Neural cell (in vitro differentiated cells): ENCODE measurements at regions not wholly inside any gene's neighbourhood (a gene's known extent, or its start where the extent isn't known, plus 50 kb on each side); places are given as distances from the start of the nearest gene placed in this dataset.

Experiments
- H2AFZ ChIP-seq: fragments of 200-600, 300-800 bp; sonication (generic), shearing (Covaris generic); 2 replicates; pipeline ENCODE4 v1.6.0; 2014; ENCODE audit warnings: low read depth, mild to moderate bottlenecking, antibody characterized with exemption, low read length, moderate library complexity
- H3F3A ChIP-seq: fragments of 200-600 bp; shearing (Covaris generic); 2 replicates; pipeline ENCODE4 v1.6.1; 2016; ENCODE audit warnings: mild to moderate bottlenecking, moderate library complexity, mixed read lengths, antibody characterized with exemption, low read length; ENCODE audit not compliant: insufficient read depth, poor library complexity, severe bottlenecking
- H3K27ac ChIP-seq: fragments of 200-600, 300-800 bp; sonication (generic), shearing (Covaris generic); 2 replicates; pipeline ENCODE4 v1.5.1; 2014; ENCODE audit warnings: mild to moderate bottlenecking, low read length, moderate library complexity
- H3K27me3 ChIP-seq: fragments of 300-800, 200-600 bp; sonication (generic), shearing (Covaris generic); 2 replicates; pipeline ENCODE4 v1.6.0; 2014; ENCODE audit warnings: mild to moderate bottlenecking, low read depth, low read length, moderate library complexity; ENCODE audit not compliant: insufficient read depth
- H3K36me3 ChIP-seq: fragments of 300-800, 200-600 bp; sonication (generic), shearing (Covaris generic); 2 replicates; pipeline ENCODE4 v1.5.1; 2014; ENCODE audit warnings: mild to moderate bottlenecking, antibody characterized with exemption, low read length, moderate library complexity; ENCODE audit not compliant: insufficient read depth
- H3K4me2 ChIP-seq: fragments of 300-800, 200-600 bp; sonication (generic), shearing (Covaris generic); 2 replicates; pipeline ENCODE4 v1.6.0; 2014; ENCODE audit warnings: mild to moderate bottlenecking, low read length
- H3K4me3 ChIP-seq: fragments of 300-800, 200-600 bp; sonication (generic), shearing (Covaris generic); 2 replicates; pipeline ENCODE4 v1.5.1; 2014; ENCODE audit warnings: mild to moderate bottlenecking, low read length, moderate library complexity
- H3K79me2 ChIP-seq: fragments of 200-600 bp; shearing (Covaris generic); replicated peaks from 2 replicates; pipeline ENCODE4 v1.6.0; 2014; ENCODE audit warnings: mild to moderate bottlenecking, low read length, moderate library complexity; ENCODE audit not compliant: insufficient read depth
- H3K9ac ChIP-seq: fragments of 300-800, 200-600 bp; sonication (generic), shearing (Covaris generic); 2 replicates; pipeline ENCODE4 v1.6.1; 2016; ENCODE audit warnings: mild to moderate bottlenecking, low read length, mixed read lengths
- H3K9me2 ChIP-seq: fragments of 200-600 bp; shearing (Covaris generic); 2 replicates; pipeline ENCODE4 v1.6.1; 2016; ENCODE audit warnings: mild to moderate bottlenecking, low read length, mixed read lengths; ENCODE audit not compliant: insufficient read depth
- H3K9me3 ChIP-seq: fragments of 200-600, 300-800 bp; sonication (generic), shearing (Covaris generic); 2 replicates; pipeline ENCODE4 v1.6.1; 2016; ENCODE audit warnings: mild to moderate bottlenecking, mixed run types, low read length, moderate library complexity, mixed read lengths
- H4K20me1 ChIP-seq: fragments of 200-600 bp; shearing (Covaris generic); 2 replicates; pipeline ENCODE4 v1.6.1; 2016; ENCODE audit warnings: mild to moderate bottlenecking, mixed run types; ENCODE audit not compliant: insufficient read depth
- CTCF ChIP-seq: fragments of 450-650 bp; IDR thresholded peaks from 2 replicates; pipeline ENCODE4 v1.5.1; 2014; ENCODE audit warnings: antibody characterized with exemption, mild to moderate bottlenecking, moderate library complexity; ENCODE audit not compliant: poor library complexity, severe bottlenecking
- EP300 ChIP-seq: fragments of 450-650 bp; conservative IDR thresholded peaks from 2 replicates; pipeline ENCODE4 v1.6.1; 2014; ENCODE audit warnings: antibody characterized with exemption, mild to moderate bottlenecking, moderate library complexity; ENCODE audit not compliant: poor library complexity, severe bottlenecking
- EZH2 ChIP-seq: fragments of 200-600, 300-800 bp; shearing (Covaris generic), sonication (generic); IDR thresholded peaks from 2 replicates; pipeline ENCODE4 v1.6.1; 2014; ENCODE audit warnings: antibody characterized with exemption, low read length, borderline replicate concordance, mild to moderate bottlenecking; ENCODE audit not compliant: insufficient read depth, poor library complexity, severe bottlenecking
- MXI1 ChIP-seq: fragments of 450-650 bp; conservative IDR thresholded peaks from 2 replicates; pipeline ENCODE4 v1.6.1; 2014; ENCODE audit warnings: antibody characterized with exemption, mild to moderate bottlenecking; ENCODE audit not compliant: poor library complexity, severe bottlenecking
- POLR2AphosphoS5 ChIP-seq: IDR thresholded peaks from 2 replicates; pipeline ENCODE4 v1.6.1; 2012
- RAD21 ChIP-seq: fragments of 450-650 bp; conservative IDR thresholded peaks from 2 replicates; pipeline ENCODE4 v1.6.1; 2014; ENCODE audit warnings: antibody characterized with exemption, mild to moderate bottlenecking, moderate library complexity
- REST ChIP-seq: IDR thresholded peaks from 2 replicates; pipeline ENCODE4 v1.6.1; 2012; ENCODE audit warnings: borderline replicate concordance
- SMC3 ChIP-seq: fragments of 450-650 bp; conservative IDR thresholded peaks from 2 replicates; pipeline ENCODE4 v1.6.1; 2014; ENCODE audit warnings: antibody characterized with exemption, mild to moderate bottlenecking, moderate library complexity; ENCODE audit not compliant: poor library complexity
- TAF1 ChIP-seq: IDR thresholded peaks from 2 replicates; pipeline ENCODE4 v1.6.1; 2012; ENCODE audit warnings: low read depth

GRCh38 chr19:30317403-30317802 lies 54.8 kb upstream of the ZNF536 start:
- Histone ChIP-seq H3K27ac (no peak overlapping the region), H3K9ac (no peak overlapping the region), H3K36me3 (no peaks in the 10 kb centered on the region), H4K20me1 (no peaks in the 10 kb centered on the region), H3F3A (no peaks in the 10 kb centered on the region), H3K9me2 (no peaks in the 10 kb centered on the region), H3K9me3 (peaks cover 9% of the 10 kb centered on the region), H2AFZ (no peak overlapping the region), H3K4me3 (no peak overlapping the region), H3K79me2 (no peaks in the 10 kb centered on the region), H3K27me3 (no peaks in the 10 kb centered on the region), H3K4me2 (no peak overlapping the region)
- TF ChIP-seq CTCF (no peak), RAD21 (no peak), REST (no peak), POLR2AphosphoS5 (no peak), MXI1 (no peak), SMC3 (no peak), TAF1 (no peak), EP300 (no peak), EZH2 (no peak)

- H3F3A ChIP-seq, result no peaks in the 10 kb centered on the region
- no peak overlapping the region for H3K27ac ChIP-seq
- H3K9me3 ChIP-seq, result peaks cover 9% of the 10 kb centered on the region
- H4K20me1 ChIP-seq, result no peaks in the 10 kb centered on the region
- H3K79me2 ChIP-seq, result no peaks in the 10 kb centered on the region
- no peak overlapping the region for H3K9ac ChIP-seq
- no peaks in the 10 kb centered on the region for H3K27me3 ChIP-seq
- no peaks in the 10 kb centered on the region for H3K36me3 ChIP-seq
- H3K4me3 ChIP-seq, result no peak overlapping the region
- H3K4me2 ChIP-seq, result no peak overlapping the region
- no peak overlapping the region for H2AFZ ChIP-seq
- TF ChIP-seq POLR2AphosphoS5, result no peak
- no peaks in the 10 kb centered on the region for H3K9me2 ChIP-seq
These were observed 53.9 kb upstream of the ZNF536 start for GRCh38 chr19:30318261-30318660.

- no peaks in the 10 kb centered on the region for H3K36me3 ChIP-seq
- no peaks in the 10 kb centered on the region for H4K20me1 ChIP-seq
- H3K79me2 ChIP-seq, result no peaks in the 10 kb centered on the region
- no peaks in the 10 kb centered on the region for H3K9me2 ChIP-seq
- H3K4me2 ChIP-seq, result no peak overlapping the region
- no peak overlapping the region for H3K4me3 ChIP-seq
- H3K9ac ChIP-seq, result no peak overlapping the region
- TF ChIP-seq EZH2 (no peak), TAF1 (no peak), SMC3 (no peak), POLR2AphosphoS5 (no peak), MXI1 (no peak), CTCF (no peak), RAD21 (no peak), REST (no peak), EP300 (no peak)
- no peak overlapping the region for H3K27ac ChIP-seq
- H2AFZ ChIP-seq, result no peak overlapping the region
- no peaks in the 10 kb centered on the region for H3K27me3 ChIP-seq
- peaks cover 9% of the 10 kb centered on the region for H3K9me3 ChIP-seq
- H3F3A ChIP-seq, result no peaks in the 10 kb centered on the region
These were observed 53.2 kb upstream of the ZNF536 start for GRCh38 chr19:30318936-30319335.
